HG02763 (cell line): ENCODE measurements at regions not wholly inside any gene's neighbourhood (a gene's known extent, or its start where the extent isn't known, plus 50 kb on each side); places are given as distances from the start of the nearest gene placed in this dataset.
"Not testable (repeated sequence)": the region's sequence is repeated elsewhere in the genome, so short reads cannot be mapped to it uniquely, and the experiment has no call there.

Experiments
- ATAC-seq: cut with Tn5 transposase; IDR thresholded peaks from one replicate; pipeline ENCODE4 v1.9.1; 2021; ENCODE audit warnings: mild to moderate bottlenecking, moderate library complexity; ENCODE audit not compliant: unreplicated experiment

DNA sequence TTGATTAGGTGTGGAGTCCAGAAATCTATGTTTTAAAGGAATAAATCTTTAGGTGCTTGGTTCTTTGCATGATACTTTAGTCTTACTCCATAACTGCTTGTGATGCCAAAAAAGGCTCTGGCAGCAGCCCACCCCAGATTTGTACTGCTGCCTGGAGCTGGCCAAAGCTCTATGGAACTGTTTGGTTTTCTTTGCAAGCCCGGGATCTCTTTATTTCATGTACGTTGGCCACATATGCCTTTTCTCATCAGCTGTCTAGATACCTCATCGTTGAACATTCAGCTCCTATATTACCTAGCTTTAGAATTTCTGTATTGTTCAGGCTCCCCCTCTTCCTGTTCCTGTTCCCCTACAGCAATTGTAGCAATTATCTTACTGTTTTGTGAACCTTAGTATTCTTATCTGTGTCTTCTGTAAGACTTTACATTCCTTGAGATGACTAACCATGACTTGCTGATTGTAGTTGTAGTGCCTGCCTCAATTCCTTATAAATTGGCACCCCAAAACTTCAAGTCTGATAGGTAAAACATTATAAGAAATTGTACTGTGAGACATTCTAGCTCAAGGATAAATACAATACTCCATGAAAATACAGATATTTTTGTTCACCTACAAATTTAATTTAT lies 199.4 kb upstream of the GPRIN3 start:
- no peak for ATAC-seq

- ATAC-seq = no peak
Measured at GRCh38 chr4:89502581-89502980, 195.0 kb upstream of the GPRIN3 start.

- ATAC-seq = no peak
Measured at GRCh38 chr4:89497517-89498308, 190.1 kb upstream of the GPRIN3 start.

DNA sequence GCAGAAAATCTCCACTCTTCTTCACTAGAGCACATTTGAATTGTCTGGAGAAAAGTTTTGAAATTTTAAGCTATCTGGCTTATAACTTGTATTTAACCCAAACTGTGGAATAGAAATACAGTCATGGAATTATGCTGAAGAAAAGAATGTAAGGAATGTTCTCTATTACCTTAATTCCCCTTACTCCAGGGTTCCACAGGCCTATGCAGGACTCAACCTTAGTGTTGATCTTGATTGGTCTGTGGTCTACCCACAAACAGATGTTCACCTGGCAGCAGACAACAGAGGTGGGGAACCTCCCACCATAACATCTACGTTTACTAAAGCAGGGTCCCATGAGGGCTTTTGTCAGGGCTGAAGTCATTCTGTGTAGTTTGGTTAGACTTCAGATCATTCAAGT lies 189.3 kb upstream of the GPRIN3 start:
- ATAC-seq = no peak

DNA sequence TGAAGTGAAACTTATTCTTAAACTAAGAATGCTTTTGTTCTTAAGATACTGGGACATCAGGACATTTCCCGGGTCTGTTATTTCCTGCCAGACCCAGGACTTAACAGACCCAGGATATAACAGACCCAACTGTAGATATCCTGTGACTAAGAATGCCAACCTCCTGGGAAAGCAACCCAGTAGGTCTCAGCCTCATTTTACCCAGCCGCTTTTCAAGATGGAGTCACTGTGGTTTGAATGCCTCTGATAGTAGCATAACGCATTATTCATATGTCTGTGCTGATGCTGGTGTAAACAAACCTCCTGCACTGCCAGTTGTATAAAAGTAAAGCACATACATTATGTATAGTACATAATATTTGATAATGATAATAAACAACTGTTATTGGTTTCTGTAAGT lies 185.8 kb upstream of the GPRIN3 start:
- no peak for ATAC-seq

GRCh38 chr4:89492581-89493071 lies 185.0 kb upstream of the GPRIN3 start:
- no peak for ATAC-seq

GRCh38 chr4:89491761-89492160 lies 184.2 kb upstream of the GPRIN3 start:
- no peak for ATAC-seq

- not testable (repeated sequence) for ATAC-seq
Measured at GRCh38 chr4:89489921-89490431, 182.4 kb upstream of the GPRIN3 start.

DNA sequence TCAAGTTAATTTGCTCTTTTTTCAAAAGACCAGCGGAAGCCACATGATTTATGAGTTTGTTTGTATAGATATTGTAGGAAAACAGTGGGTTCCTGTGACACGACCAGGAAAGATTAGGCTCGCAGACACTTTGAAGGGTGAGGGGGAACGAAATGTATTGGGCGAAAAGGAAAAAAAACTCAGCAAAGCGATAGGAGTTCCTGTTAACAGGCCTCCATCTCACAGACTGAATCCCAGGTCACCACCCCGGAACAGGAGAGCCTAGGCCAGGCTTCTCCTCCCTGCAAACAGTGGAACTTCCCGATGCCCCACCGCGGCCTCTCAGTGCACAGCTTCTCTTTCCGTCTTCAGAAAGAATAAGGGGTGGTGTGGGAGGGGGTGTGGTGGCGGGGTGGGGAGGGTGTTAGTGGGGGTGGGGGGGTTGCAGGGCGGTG lies 181.8 kb upstream of the GPRIN3 start:
- ATAC-seq = no peak

DNA sequence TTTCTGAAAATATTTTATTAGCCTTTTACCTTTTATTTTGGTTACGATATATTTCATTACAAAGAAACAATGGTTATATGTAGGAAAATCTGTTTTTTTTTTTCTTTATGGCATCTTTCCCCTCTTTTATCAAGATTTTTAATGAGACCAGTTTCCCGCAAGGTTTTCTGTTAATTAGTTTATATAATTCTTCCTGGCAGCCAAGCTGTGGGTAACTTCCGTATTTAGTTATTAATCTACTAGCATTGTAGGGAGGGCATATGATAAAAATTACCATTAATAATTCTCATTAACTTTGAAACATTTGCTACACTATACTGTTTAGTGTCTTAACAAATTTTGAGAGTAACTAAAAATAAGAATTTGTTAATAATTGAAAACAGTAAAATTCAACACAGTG lies 181.1 kb upstream of the GPRIN3 start:
- no peak for ATAC-seq

GRCh38 chr4:89486673-89487072 lies 179.1 kb upstream of the GPRIN3 start:
- ATAC-seq = no peak

- ATAC-seq = no peak
Measured at GRCh38 chr4:89486042-89486441, 178.4 kb upstream of the GPRIN3 start.

DNA sequence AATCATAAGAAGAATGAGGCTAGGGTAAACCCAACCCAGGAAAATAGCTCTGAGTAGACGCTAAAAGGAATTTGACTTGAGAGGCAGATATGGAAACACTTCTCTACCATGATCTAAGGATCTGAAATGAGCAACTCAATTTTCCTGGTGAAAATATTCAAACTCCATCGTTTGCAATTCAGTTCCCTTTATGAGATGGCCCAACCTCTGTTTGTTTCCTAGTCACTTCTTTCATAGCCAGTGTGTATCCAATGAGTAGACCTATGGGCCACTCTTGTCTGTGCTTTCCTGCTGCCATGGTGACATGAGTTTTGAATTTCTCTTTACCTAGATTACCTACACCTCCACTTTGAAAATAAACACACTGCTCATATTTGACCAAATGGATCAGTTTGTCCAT lies 176.2 kb upstream of the GPRIN3 start:
- no peak for ATAC-seq

DNA sequence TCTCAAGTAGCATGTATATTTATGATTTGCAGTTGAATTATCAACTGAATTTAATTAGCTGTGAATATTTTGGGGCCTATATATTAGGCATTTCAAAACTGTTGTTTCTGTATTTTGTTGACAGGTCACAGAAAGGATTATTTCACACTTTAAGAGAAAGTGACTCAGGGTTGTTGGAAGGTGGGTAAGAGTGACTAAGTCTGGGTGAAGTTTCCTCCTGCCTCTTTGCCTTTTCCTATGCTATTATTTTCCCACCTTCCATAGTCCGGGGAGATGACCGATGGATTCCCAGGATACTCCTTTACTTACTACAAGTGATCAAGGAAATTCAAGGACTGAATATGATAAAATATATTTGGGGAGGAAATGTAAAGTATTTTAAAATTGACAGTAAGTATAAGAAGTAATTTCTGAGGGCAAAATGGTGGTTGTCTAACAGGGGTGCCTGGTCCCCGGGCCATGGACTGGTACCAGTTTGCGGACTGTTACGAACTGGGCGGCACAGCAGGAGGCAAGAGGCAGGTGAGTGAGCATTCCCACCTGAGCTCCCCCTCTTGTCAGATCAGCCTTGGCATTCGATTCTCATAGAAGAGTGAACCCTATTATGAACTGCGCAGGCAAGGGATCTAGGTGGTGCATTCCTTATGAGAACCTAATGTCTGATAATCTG lies 175.5 kb upstream of the GPRIN3 start:
- ATAC-seq = no peak

GRCh38 chr4:89482251-89482650 lies 174.7 kb upstream of the GPRIN3 start:
- peak; percentile 90 for ATAC-seq

DNA sequence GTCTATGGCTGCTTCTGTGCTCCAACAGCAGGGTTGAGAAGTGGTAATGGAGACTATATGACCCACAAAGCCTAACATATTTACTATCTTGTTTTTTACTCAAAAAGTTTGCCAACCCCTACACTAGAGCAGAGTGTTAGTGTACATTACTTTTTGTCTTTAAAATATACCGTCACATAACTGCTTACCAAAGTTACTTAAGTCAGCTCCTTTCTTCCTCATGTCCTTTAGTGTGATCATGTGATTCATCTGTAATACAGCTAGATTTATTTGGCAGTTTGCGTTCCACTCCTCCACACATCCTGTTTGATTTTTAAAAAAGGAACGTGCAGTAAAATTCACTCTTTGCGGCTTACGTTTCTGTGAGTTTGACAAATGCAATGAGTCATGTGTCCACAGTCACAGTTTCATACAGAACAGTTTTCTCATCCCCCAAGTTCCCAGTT lies 162.4 kb upstream of the GPRIN3 start:
- peak; percentile 85 for ATAC-seq

GRCh38 chr4:89469516-89469915 lies 161.9 kb upstream of the GPRIN3 start:
- no peak for ATAC-seq

- no peak for ATAC-seq
Measured at GRCh38 chr4:89468602-89469001, 161.0 kb upstream of the GPRIN3 start.

DNA sequence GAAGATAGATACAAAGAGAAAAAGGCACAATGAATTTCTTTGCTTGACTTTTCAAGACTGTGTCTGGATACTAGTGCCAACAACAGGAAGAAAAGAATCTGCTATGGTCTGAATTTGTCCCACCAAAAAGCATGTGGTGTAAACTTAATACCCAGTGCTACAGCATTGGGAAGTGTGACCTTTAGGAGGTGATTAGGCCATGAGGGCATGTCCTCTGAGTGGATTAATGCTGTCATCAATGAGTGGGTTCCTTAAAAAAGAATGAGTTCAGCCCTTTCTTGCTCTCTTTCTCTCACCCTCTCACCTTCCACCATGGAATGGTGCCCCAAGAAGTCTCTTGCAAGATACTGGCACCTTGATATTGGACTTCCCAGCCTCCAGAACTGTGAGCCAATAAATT lies 155.7 kb upstream of the GPRIN3 start:
- ATAC-seq = no peak

DNA sequence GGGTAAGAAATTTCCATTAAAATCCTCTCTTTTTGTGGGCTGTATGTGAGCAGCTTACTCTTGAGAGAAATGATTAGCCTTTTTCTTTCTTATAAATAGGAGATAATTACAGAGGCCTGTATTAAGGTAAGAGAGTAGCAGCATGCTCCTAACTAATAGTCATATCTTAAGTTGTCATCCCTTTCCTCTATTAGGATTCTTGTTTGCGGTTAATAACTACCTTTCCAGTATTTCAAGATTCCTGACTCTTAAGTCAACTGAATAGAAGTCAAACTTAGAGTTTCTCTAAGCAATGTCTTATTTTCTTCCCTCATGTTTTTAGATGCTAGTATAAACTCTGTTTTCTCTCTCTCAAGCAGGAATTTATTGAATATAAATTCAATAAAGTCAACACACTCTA lies 139.9 kb upstream of the GPRIN3 start:
- no peak for ATAC-seq

DNA sequence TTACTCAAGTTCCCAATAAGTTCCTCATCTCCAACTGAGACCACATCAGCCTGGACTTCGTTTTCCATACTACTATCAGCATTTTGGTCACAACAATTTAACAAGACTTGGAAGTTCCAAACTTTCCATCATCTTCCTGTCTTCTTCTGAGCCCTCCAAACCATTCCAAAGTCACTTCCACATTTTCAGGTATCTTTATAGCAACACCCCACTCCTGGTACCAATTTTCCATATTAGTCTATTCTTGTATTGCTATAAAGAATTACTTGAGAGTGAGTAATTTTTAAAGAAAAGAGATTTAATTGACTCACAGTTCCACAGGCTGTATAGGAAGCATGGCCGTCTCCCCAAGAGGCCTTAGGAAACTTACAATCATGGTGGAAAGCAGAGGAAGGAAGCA lies 138.6 kb upstream of the GPRIN3 start:
- ATAC-seq = no peak

DNA sequence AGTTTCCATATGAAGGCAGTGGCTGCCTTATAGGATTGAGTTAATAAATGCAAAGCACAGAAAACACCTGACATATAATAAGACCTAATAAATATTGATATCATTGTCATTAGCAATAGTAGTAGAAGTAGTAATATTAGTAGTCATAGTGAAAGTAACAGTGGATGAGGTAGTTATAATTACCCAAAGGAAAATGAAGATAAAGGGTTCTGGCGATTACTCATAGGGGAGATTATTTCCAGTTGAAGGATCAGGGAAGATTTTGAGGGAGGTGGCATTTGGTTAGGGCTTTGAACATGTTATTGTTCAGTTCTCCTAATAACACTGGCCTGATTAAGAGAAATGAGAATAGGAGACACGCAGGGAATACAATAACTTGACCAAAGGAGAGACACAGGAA lies 131.9 kb upstream of the GPRIN3 start:
- no peak for ATAC-seq
